ENCODE measurements at regions not wholly inside any gene's neighbourhood (a gene's known extent, or its start where the extent isn't known, plus 50 kb on each side); places are given as distances from the start of the nearest gene placed in this dataset.
"Not testable (repeated sequence)": the region's sequence is repeated elsewhere in the genome, so short reads cannot be mapped to it uniquely, and the experiment has no call there.

- TF ChIP-seq CTCF, POLR2A (IDR thresholded peaks at IDR 0.05): not testable (repeated sequence)
Measured at GRCh38 chr10:42533866-42534265, 104.5 kb downstream of the ZNF33B start.

All from right lobe of liver (tissue), 4 donors.